HG02759 (cell line): ENCODE measurements at regions not wholly inside any gene's neighbourhood (a gene's known extent, or its start where the extent isn't known, plus 50 kb on each side); places are given as distances from the start of the nearest gene placed in this dataset.
A peak's percentile ranks its signal among the peaks of the same experiment; 100 is the strongest.
"Not testable (repeated sequence)": the region's sequence is repeated elsewhere in the genome, so short reads cannot be mapped to it uniquely, and the experiment has no call there.

Source experiments
- ATAC-seq: cut with Tn5 transposase; IDR thresholded peaks from one replicate; pipeline ENCODE4 v1.9.1; 2021; ENCODE audit warnings: mild to moderate bottlenecking, moderate library complexity; ENCODE audit not compliant: unreplicated experiment

- no peak for ATAC-seq
These were observed 228.7 kb downstream of the SKIDA1 start for GRCh38 chr10:21296575-21297355.

DNA sequence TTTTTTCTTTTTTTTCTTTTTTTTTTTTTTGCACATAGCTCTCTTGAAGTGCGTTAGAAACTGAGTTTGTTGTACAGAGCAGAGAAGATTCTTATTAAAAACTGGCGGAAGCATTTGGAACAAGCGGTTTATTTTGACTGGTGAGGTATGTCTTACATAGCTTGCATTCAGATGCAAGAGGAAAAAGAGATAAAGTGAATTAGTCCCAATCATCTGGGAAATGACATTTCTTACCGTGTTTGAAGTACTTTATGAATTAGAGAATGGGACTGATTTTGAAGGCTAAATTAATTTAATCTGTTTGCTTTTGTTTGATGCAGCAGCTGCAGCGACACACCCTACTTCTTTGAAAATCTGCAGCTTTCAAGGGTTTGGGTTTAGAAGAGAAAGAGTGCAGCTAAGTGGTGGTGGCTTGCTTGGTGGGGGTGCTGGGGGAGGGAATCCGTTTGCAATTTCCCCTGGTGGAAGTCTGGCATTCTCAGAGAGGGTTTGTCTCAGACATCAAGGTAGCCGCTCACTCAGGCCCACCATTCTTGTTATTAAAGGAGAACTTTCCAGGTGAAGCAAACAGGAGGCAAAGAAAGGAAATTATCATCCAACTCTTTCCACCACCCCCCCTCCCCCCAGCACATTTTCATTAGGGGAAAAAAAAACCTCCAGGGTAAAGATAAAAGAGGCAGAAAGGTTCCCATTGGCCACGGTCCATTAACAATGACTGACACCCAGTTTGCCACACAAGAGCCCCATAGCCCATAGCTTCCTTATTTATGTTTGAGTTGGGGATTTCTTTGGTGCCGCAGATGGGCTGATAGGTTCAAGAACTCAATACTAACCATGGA, 231.7 kb downstream of the SKIDA1 start:
- no peak for ATAC-seq

GRCh38 chr10:21292763-21293517, 232.5 kb downstream of the SKIDA1 start:
- ATAC-seq: no peak

DNA sequence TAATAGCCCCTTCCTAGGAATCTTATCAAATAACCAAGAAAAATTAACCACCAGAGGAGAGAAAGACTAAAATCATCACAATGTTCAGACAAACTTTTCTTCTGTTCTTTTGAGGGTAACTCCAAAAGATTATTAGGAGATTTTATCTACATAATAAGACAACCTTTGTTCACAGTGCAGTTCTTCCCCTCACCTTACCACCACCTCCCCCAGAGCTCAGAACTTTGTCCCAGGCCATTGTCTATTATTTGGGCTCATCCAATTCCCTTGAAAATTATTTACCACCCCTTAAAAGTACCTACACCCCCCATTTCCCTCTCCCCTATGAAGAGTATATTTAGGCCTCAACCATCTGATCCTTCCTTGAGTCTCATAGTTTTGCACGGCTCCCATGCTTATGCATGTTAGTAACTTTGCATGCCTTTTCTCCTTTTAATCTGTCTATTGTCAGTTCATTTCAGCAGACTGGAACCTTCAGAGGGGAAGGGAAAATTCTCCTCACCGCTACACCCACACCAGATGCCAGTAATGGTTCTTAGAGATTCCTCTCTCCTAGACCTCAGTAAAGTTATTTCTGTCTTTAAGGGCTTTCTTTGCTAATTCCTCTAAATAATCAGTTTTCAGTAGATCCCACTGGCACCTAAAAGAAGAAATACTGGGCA, 234.9 kb downstream of the SKIDA1 start:
- no peak for ATAC-seq

DNA sequence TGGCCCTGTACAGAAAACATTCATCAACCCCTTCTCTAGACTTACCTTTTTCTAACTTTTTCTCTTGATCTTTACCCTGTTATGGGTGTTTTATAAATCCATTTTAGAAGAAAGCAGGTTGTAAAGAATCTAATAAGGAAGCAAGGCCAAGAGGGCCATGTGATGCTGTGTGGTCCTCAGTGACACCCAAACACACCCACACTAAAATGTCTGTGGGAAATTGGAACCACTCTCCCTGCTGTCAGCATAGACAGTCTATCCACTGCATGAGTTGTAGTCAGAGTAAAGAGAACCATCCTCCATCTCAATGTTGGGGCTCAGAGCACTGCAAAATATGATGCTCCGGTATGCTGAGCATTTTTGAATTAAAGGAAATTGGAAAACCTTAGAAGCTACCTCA, 235.5 kb downstream of the SKIDA1 start:
- ATAC-seq: no peak

GRCh38 chr10:21289271-21289670, 236.2 kb downstream of the SKIDA1 start:
- ATAC-seq: no peak

DNA sequence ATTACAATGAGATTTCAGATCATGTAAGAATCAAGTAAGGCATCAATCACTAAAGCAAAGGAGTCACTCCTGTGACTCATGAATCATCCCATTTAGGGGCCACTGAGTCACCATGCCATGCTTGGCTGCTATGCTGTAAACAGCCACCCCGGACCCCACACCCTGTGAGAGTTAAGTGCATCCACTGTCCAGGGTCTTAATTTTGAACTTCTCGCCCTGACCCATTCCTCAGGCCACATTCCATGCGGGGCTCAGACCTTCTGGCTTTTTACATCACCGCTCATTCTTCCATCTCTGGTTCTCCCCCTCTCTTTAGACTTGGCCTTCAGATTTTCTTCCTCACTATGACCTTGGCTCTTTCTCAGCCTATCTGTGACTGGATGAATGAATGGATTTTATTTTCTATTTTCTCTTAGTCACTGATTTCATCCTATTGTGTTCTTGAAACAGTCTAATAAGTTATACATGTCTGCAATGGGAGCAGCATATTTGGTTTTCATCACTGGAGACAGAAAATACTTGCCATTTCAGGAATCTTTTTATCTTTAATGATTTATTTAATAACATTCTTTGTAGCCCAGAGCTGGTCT, 239.6 kb downstream of the SKIDA1 start:
- ATAC-seq: no peak

DNA sequence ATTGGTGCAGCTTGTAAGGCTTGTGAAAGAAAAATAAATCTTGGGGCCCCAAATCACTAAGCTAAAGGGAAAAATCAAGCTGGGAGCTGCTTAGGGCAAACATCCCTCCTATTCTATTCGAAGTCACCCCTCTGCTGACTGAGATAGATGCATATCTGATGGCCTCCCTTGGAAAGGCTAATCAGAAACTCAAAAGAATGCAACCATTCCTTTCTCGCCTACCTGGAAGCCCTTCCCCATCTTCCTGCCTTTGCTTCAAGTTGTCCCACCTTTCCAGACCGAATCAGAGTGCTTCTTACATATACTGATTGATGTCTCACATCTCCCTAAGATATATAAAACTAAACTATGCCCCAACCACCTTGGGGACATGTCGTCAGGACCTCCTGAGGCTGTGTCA, 240.3 kb downstream of the SKIDA1 start:
- no peak for ATAC-seq

GRCh38 chr10:21284301-21284700, 241.2 kb downstream of the SKIDA1 start:
- ATAC-seq: no peak

GRCh38 chr10:21283053-21283452, 242.4 kb downstream of the SKIDA1 start:
- ATAC-seq: not testable (repeated sequence)

DNA sequence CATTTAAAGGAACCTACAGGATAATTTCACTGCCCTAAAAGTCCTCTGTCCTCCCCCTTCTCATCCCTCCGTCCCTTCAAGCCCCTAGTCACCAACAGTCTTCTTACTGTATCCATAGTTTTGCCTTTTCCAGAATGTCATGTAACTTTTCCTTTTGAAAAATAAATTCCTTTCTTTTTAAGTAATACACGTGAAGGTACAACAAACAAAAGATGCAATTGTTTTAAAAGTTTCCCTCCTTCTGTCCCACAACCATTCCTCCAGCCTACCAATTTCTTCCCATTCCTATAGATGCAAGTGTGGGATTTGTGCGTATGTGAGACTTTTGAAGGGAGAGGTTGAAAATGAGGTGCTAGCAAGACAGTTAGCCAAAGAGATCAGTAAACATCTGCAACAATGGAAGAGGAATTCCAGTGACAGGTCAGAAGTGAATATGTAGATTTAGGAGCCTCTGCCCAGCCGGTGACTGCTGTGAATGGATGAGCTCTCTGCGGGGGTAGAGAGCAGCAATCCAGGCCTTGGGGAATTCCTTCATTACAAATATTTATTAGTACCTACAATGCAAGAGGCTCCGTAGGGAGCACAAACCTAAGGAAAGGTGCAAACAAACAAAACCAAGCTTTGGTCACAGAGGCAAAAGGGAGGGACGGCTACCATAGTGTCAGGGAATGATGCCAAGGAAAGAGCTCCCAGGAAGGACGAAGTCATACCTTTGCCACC, 243.6 kb downstream of the SKIDA1 start:
- no peak for ATAC-seq

DNA sequence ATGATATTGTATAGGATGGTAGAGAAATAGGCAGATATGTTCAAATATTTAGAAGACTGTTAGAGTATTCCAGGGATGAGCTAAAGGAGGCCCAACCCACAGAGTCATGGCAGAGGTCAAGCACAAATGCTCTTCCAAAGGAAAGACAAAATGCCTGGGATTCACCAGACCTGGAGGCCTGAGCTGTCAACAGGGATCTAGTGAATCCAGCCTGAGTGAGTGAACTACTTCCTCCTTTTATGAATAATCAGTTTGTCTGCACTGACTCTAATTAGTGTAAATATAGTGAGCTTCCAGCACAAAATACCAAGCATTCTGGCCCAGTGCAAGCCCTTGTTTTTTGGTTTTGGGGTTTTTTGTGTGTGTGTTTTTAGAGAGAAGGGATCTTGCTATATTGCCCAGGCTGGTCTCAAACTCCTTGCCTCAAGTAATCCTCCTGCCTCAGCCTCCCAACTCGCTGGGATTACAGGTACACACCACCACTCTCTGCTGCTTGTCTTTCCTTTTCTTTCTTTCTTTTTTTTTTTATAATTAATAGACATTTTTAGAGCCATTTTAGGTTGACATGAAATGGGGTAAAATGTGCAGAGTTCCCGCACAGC, 244.4 kb downstream of the SKIDA1 start:
- ATAC-seq: no peak

GRCh38 chr10:21280037-21280436, 245.4 kb downstream of the SKIDA1 start:
- ATAC-seq: no peak

GRCh38 chr10:21279217-21279575, 246.3 kb downstream of the SKIDA1 start:
- ATAC-seq: no peak

DNA sequence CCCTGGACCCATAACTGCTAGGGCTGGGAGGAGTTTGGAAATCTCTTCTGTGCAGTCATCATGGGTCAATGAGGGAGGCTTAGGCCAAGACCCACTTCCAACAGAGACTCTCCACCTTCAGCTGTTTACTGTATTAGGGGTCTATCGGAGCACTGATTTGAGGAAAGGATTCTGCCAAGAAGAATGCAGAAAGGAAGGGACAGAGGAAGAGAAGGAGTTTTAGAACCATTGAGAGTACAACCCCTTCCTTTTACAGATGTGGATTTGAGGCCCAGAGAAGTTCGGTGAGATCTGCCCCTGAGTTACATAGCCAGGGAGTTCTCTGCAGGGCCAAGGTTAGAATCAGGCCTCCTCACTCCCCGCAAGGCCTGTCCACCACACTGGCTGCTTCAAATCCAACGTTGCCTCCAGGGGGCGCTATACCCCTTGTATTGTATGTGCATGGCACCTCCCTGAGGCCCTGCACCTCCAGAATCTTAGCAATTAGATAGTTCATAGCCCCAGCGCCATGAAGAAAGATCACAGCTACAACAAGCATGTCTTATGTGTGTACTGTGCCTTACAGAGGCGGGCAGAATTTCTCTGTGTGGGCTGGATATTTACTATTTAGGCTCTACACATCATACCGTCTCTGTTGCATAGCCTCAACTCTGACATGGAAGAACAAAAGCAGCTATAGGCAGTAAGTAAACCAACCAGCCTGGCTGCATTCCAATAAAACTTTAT, 246.8 kb downstream of the SKIDA1 start:
- peak; percentile 96 for ATAC-seq

- ATAC-seq: no peak
These were observed 252.0 kb downstream of the SKIDA1 start for GRCh38 chr10:21273400-21273968.

DNA sequence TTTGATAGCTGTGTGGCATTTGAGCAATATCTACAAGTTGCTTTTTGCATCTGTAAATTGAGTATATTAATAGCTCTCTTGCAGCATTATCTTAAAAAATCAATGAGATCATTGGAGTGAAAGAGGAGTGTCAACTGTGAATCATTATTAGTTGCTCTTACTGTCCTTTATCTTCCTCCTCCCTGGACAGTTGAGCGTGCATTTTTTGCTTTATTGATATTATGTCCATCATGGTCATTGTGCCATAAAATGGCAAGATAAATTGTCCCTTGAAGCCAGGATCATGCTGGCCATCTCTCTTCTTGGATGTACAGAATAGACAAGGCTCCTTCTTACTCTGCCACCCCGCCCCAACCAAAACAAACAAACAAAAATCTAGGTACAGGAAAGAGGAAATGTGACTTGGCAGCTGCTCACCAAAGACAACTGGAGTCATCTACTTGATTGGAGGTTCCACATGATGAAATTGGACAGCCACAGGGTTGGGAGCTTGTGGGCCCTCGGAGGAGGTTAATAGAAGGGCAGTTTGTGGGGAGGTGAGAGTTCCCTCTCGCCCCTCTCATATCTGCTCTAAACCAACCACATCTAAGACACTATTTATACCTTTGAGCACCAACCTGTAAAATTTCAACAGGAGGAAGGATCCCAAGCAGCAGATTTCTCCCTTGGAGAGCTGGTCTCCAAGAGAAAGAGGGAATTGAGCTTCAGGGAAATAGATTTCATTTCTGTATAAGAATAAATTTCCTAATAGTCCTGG, 252.7 kb downstream of the SKIDA1 start:
- ATAC-seq: no peak

GRCh38 chr10:21270976-21271375, 254.5 kb downstream of the SKIDA1 start:
- ATAC-seq: no peak
